Trophoblast cell (in vitro differentiated cells and primary cell): ENCODE measurements at regions not wholly inside any gene's neighbourhood (a gene's known extent, or its start where the extent isn't known, plus 50 kb on each side); places are given as distances from the start of the nearest gene placed in this dataset.

Experiments
- DNase-seq, 2 donors: peaks; one replicate each; pipeline ENCODE4 v3.0.0-alpha.2; 2016
- H2AFZ ChIP-seq: 2 replicates; pipeline ENCODE4 v1.6.1; 2013; ENCODE audit warnings: low read length, moderate library complexity, mild to moderate bottlenecking; ENCODE audit not compliant: insufficient read depth, poor library complexity
- H2AK5ac ChIP-seq: 2 replicates; pipeline ENCODE4 v1.6.1; 2013; ENCODE audit warnings: mild to moderate bottlenecking, low read length
- H2BK120ac ChIP-seq: 2 replicates; pipeline ENCODE4 v1.6.1; 2013; ENCODE audit warnings: low read length, mild to moderate bottlenecking, moderate library complexity; ENCODE audit not compliant: insufficient read depth, poor library complexity
- H2BK12ac ChIP-seq: 2 replicates; pipeline ENCODE4 v1.6.1; 2013; ENCODE audit warnings: mild to moderate bottlenecking, low read length, moderate library complexity
- H2BK5ac ChIP-seq: 2 replicates; pipeline ENCODE4 v1.6.1; 2013; ENCODE audit warnings: low read length, low read depth, moderate library complexity, mild to moderate bottlenecking; ENCODE audit not compliant: poor library complexity
- H3K14ac ChIP-seq: 2 replicates; pipeline ENCODE4 v1.6.1; 2013; ENCODE audit warnings: mild to moderate bottlenecking, low read length
- H3K18ac ChIP-seq: 2 replicates; pipeline ENCODE4 v1.6.1; 2013; ENCODE audit warnings: mild to moderate bottlenecking, low read length
- H3K23ac ChIP-seq: 2 replicates; pipeline ENCODE4 v1.6.1; 2013; ENCODE audit warnings: low read length
- H3K27ac ChIP-seq: 2 replicates; pipeline ENCODE4 v1.5.1; 2013; ENCODE audit warnings: low read depth, mild to moderate bottlenecking, inconsistent platforms, low read length, moderate library complexity
- H3K27me3 ChIP-seq: 2 replicates; pipeline ENCODE4 v1.6.1; 2013; ENCODE audit warnings: inconsistent platforms, mild to moderate bottlenecking, low read length, moderate library complexity; ENCODE audit not compliant: insufficient read depth
- H3K36me3 ChIP-seq, 2 experiments: 1 replicate in 1 of 2; 2 replicates in 1 of 2; pipeline ENCODE4 v1.6.1; 2013; ENCODE audit warnings: low read length in 2 of 2, mild to moderate bottlenecking in 2 of 2, moderate library complexity in 1 of 2; ENCODE audit not compliant: insufficient read depth in 2 of 2, control insufficient read depth in 1 of 2
- H3K4ac ChIP-seq: 2 replicates; pipeline ENCODE4 v1.6.1; 2013; ENCODE audit warnings: low read depth, mild to moderate bottlenecking, low read length, moderate library complexity
- H3K4me1 ChIP-seq, 2 experiments: 1 replicate in 1 of 2; 2 replicates in 1 of 2; pipeline ENCODE4 v1.6.1; 2013; ENCODE audit warnings: low read length in 2 of 2, mild to moderate bottlenecking in 2 of 2, moderate library complexity in 1 of 2; ENCODE audit not compliant: insufficient read depth in 2 of 2, control insufficient read depth in 1 of 2
- H3K4me2 ChIP-seq: 2 replicates; pipeline ENCODE4 v1.6.1; 2013; ENCODE audit warnings: inconsistent platforms, mild to moderate bottlenecking, low read length, moderate library complexity
- H3K4me3 ChIP-seq: 2 replicates; pipeline ENCODE4 v1.5.1; 2013; ENCODE audit warnings: mild to moderate bottlenecking, low read depth, low read length, inconsistent platforms
- H3K79me1 ChIP-seq: one replicate; pipeline ENCODE4 v1.6.1; 2013; ENCODE audit warnings: low read length
- H3K79me2 ChIP-seq: 2 replicates; pipeline ENCODE4 v1.6.1; 2013; ENCODE audit warnings: low read length, mild to moderate bottlenecking; ENCODE audit not compliant: control insufficient read depth, insufficient read depth, poor library complexity
- H3K9ac ChIP-seq: 2 replicates; pipeline ENCODE4 v1.6.1; 2013; ENCODE audit warnings: mild to moderate bottlenecking, low read length
- H3K9me3 ChIP-seq: 2 replicates; pipeline ENCODE4 v1.6.1; 2013; ENCODE audit warnings: low read depth, mild to moderate bottlenecking, control low read depth, inconsistent platforms, low read length; ENCODE audit not compliant: insufficient read depth
- H4K12ac ChIP-seq: 2 replicates; pipeline ENCODE4 v1.6.1; 2013; ENCODE audit warnings: low read depth, mild to moderate bottlenecking, low read length, moderate library complexity
- H4K8ac ChIP-seq: 2 replicates; pipeline ENCODE4 v1.6.1; 2013; ENCODE audit warnings: low read depth, mild to moderate bottlenecking, low read length, moderate library complexity
- H4K91ac ChIP-seq: one replicate; pipeline ENCODE4 v1.6.1; 2013; ENCODE audit warnings: low read depth, mild to moderate bottlenecking, low read length, moderate library complexity
- whole genome bisulfite sequencing: extraction: QIAGEN DNeasy Blood & Tissue Kit; methylation state at CpG from one replicate; pipeline ENCODE4 v1.1.7; 2013; ENCODE audit warnings: missing lambda C conversion rate; ENCODE audit not compliant: insufficient read length, insufficient coverage; ENCODE audit errors: extremely low coverage; 5-methylcytosine and 5-hydroxymethylcytosine counted together

GRCh38 chr5:39517800-39518199, 93.0 kb upstream of the DAB2 start:
- no peaks in the 10 kb centered on the region for H3K27me3 ChIP-seq

GRCh38 chr5:39515881-39516280, 91.1 kb upstream of the DAB2 start:
- Histone ChIP-seq H3K79me2 (no peaks in the 10 kb centered on the region), H3K4me2 (no peak overlapping the region), H3K79me1 (no peaks in the 10 kb centered on the region), H2AK5ac (no peak overlapping the region), H3K27me3 (no peaks in the 10 kb centered on the region), H3K9ac (no peak overlapping the region), H2BK5ac (no peak overlapping the region), H4K12ac (no peak overlapping the region), H2AFZ (no peak overlapping the region), H4K91ac (no peak overlapping the region), H3K18ac (no peak overlapping the region), H3K4me3 (no peak overlapping the region), H3K14ac (no peak overlapping the region), H2BK120ac (no peak overlapping the region), H3K36me3 (no peaks in the 10 kb centered on the region), H4K8ac (no peak overlapping the region), H3K4ac (no peak overlapping the region), H3K27ac (no peak overlapping the region), H3K9me3 (no peaks in the 10 kb centered on the region), H2BK12ac (no peak overlapping the region), H3K4me1 (no peaks in the 10 kb centered on the region), H3K23ac (no peak overlapping the region)
- no peak for DNase-seq
- WGBS: no CpG with 5 or more reads among the region's 4 CpGs

More at GRCh38 chr5:39517800-39518199, 93.0 kb upstream of the DAB2 start:
- H2BK12ac ChIP-seq: no peak overlapping the region
- H3K14ac ChIP-seq: no peak overlapping the region
- H2BK5ac ChIP-seq: no peak overlapping the region
- no peak overlapping the region for H3K27ac ChIP-seq
- no peaks in the 10 kb centered on the region for H3K4me1 ChIP-seq
- H4K8ac ChIP-seq: no peak overlapping the region
- H2AFZ ChIP-seq: no peak overlapping the region
- DNase-seq: peak in 1 of 2 donors; percentile 41
- H2AK5ac ChIP-seq: no peak overlapping the region
- no peaks in the 10 kb centered on the region for H3K79me2 ChIP-seq
- no peak overlapping the region for H3K4me3 ChIP-seq
- H4K91ac ChIP-seq: no peak overlapping the region
- H3K4ac ChIP-seq: no peak overlapping the region
- no peak overlapping the region for H3K18ac ChIP-seq
- H3K9ac ChIP-seq: no peak overlapping the region
- H3K79me1 ChIP-seq: no peaks in the 10 kb centered on the region
- H2BK120ac ChIP-seq: no peak overlapping the region
- no peak overlapping the region for H3K23ac ChIP-seq
- no peak overlapping the region for H3K4me2 ChIP-seq
- H3K9me3 ChIP-seq: no peaks in the 10 kb centered on the region
- H4K12ac ChIP-seq: no peak overlapping the region
- H3K36me3 ChIP-seq: no peaks in the 10 kb centered on the region

- WGBS: no CpG with 5 or more reads among the region's 1 CpG
- no peak overlapping the region for H3K4me2 ChIP-seq
Measured at GRCh38 chr5:39513236-39513635, 88.5 kb upstream of the DAB2 start.

GRCh38 chr5:39506211-39506610, 81.4 kb upstream of the DAB2 start:
- WGBS: no CpG with 5 or more reads among the region's 5 CpGs
- no peak for DNase-seq
- no peak overlapping the region for H4K8ac ChIP-seq
- H4K12ac ChIP-seq: no peak overlapping the region
- H2BK12ac ChIP-seq: no peak overlapping the region
- no peak overlapping the region for H2AK5ac ChIP-seq
- H3K36me3 ChIP-seq: no peaks in the 10 kb centered on the region
- no peak overlapping the region for H3K23ac ChIP-seq
- H3K14ac ChIP-seq: no peak overlapping the region
- H3K18ac ChIP-seq: no peak overlapping the region
- no peaks in the 10 kb centered on the region for H3K79me2 ChIP-seq
- H3K9me3 ChIP-seq: peaks cover 2% of the 10 kb centered on the region
- no peak overlapping the region for H4K91ac ChIP-seq
- no peak overlapping the region for H3K9ac ChIP-seq
- no peak overlapping the region for H2AFZ ChIP-seq
- H3K27ac ChIP-seq: no peak overlapping the region
- H3K4ac ChIP-seq: no peak overlapping the region
- no peaks in the 10 kb centered on the region for H3K4me1 ChIP-seq
- H3K79me1 ChIP-seq: peaks cover 1% of the 10 kb centered on the region
- H3K27me3 ChIP-seq: no peaks in the 10 kb centered on the region
- H3K4me2 ChIP-seq: no peak overlapping the region
- no peak overlapping the region for H2BK5ac ChIP-seq
- H2BK120ac ChIP-seq: no peak overlapping the region
- H3K4me3 ChIP-seq: no peak overlapping the region

More at GRCh38 chr5:39513236-39513635, 88.5 kb upstream of the DAB2 start:
- H3K79me1 ChIP-seq: no peaks in the 10 kb centered on the region
- H4K8ac ChIP-seq: no peak overlapping the region
- H2AFZ ChIP-seq: no peak overlapping the region
- no peaks in the 10 kb centered on the region for H3K27me3 ChIP-seq
- no peak overlapping the region for H3K4me3 ChIP-seq
- H2BK120ac ChIP-seq: no peak overlapping the region
- H4K12ac ChIP-seq: no peak overlapping the region
- H2BK5ac ChIP-seq: no peak overlapping the region
- no peak overlapping the region for H3K18ac ChIP-seq
- H2AK5ac ChIP-seq: no peak overlapping the region
- H3K14ac ChIP-seq: no peak overlapping the region
- no peak overlapping the region for H4K91ac ChIP-seq
- no peak overlapping the region for H3K27ac ChIP-seq
- H3K4ac ChIP-seq: no peak overlapping the region
- no peaks in the 10 kb centered on the region for H3K9me3 ChIP-seq
- no peak overlapping the region for H2BK12ac ChIP-seq
- H3K36me3 ChIP-seq: no peaks in the 10 kb centered on the region
- H3K4me1 ChIP-seq: no peaks in the 10 kb centered on the region
- DNase-seq: peak in 1 of 2 donors; percentile 48
- no peak overlapping the region for H3K9ac ChIP-seq
- H3K79me2 ChIP-seq: no peaks in the 10 kb centered on the region
- H3K23ac ChIP-seq: no peak overlapping the region
